ENCODE measurements at regions not wholly inside any gene's neighbourhood (a gene's known extent, or its start where the extent isn't known, plus 50 kb on each side); places are given as distances from the start of the nearest gene placed in this dataset.

GRCh38 chr18:45463451-45463850 is 151.8 kb upstream of the SLC14A2 start:
- TF ChIP-seq CTCF (IDR thresholded peaks at IDR 0.05) (no peak), EZH2phosphoT487 (IDR thresholded peaks at IDR 0.05) (no peak), EZH2 (IDR thresholded peaks at IDR 0.05) (no peak)
